HG03575 (cell line): ENCODE measurements at regions not wholly inside any gene's neighbourhood (a gene's known extent, or its start where the extent isn't known, plus 50 kb on each side); places are given as distances from the start of the nearest gene placed in this dataset.
"Not testable (repeated sequence)": the region's sequence is repeated elsewhere in the genome, so short reads cannot be mapped to it uniquely, and the experiment has no call there.

Experiments
- ATAC-seq: cut with Tn5 transposase; IDR thresholded peaks from one replicate; pipeline ENCODE4 v1.9.1; 2021; ENCODE audit not compliant: unreplicated experiment, insufficient number of reproducible peaks, low FRiP score; ENCODE audit errors: extremely low read depth

DNA sequence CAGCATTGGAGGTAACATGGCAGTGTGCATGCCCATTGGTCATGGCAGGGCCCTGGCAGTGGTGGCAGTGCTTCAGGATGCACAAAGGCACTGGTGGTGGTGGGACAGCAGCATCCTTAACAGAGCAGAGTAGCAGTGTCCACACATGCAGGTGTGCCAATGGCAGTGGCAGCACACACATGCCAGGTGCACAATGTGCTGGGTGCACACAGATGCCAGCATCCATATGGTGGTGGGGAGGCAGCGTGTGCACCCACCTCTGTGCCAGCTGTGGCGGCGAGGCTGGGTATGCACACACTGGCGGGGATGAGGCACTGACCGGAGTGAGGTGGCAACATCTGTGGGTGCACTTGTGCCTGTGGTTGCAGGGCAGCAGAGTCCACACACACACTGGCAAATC, 150.6 kb downstream of the SI start:
- ATAC-seq: no peak

DNA sequence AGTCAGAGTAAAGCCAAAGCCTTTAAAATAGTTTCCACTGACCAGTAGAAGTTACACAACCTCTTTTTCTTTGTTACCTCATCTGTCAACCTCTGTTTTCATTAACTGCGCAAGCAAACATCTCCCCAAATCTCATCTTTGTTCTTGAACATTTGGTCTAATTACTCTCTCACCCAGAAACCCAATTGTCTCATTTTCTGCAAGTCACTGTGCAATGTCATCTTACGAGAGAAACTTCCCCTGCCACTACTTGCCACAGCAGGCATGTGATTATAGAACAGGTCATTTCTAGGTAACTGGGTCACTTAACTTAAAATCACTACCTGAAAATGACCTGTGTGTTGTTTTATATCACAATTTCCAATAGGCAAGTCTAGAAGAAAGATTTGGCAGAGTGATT, 159.4 kb downstream of the SI start:
- ATAC-seq: no peak

DNA sequence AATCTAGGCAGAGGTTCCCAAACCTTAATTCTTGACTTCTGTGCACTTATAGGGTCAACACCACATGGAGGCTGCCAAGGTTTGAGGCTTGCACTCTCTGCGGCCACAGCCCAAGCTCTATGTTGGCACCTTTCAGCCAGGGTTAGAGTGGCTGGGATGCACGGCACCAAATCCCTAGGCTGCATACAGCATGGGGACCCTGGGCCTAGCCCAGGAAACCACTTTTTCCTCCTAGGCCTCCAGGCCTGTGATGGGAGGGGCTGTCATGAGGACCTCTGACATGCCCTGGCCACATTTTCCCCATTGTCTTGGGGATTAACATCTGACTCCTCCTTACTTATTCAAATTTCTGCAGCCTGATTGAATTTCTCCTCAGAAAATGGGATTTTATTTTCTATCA, 165.4 kb downstream of the SI start:
- no peak for ATAC-seq

DNA sequence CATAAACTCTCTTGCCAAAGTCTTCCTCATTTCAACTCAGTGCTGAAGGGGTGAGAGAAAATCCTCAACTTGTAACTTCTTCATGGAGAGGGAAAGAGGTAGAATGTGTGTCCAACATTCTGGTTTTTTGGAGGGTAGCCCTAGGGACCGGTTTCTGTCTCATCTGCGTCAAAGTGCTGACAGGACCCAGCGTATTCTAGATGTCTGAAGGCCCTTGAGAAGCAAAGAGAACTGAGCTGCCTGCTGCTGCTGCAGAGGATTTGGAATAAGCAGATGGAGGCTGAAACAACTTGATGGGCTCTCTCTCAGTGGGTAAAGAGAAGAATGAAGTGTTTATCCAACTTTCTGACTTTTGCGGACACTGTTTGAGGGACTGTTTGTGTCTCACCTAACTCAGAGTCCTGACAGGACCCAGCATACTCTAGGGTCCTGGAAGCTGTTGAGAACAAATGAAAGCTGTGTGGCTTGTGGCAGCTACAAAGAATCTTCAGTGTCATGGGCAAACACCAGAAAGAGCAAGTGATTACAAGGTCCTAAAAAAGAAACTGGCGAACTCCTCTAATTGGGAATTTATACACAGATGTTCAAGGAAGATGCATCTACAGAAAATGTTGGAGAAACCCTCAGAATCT, 174.4 kb downstream of the SI start:
- no peak for ATAC-seq

DNA sequence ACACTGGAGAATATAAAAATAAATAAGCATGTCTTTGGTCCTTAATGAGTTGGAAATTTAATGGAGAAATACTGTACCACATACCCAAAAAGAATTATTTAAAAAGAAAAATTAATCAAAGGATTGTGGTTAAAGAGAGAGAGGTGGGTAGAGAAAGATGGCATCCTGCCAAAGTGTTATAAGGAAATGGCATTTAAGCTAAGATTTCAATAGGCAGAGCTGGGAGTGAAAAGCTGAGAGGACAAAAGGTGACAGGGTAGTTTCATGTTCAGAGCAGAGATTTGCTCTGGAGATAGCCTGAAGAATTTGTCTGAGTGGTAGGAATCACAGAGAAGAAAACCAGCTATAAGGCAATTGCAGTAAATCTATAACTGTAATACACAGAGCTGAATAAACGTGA, 181.0 kb downstream of the SI start:
- no peak for ATAC-seq

DNA sequence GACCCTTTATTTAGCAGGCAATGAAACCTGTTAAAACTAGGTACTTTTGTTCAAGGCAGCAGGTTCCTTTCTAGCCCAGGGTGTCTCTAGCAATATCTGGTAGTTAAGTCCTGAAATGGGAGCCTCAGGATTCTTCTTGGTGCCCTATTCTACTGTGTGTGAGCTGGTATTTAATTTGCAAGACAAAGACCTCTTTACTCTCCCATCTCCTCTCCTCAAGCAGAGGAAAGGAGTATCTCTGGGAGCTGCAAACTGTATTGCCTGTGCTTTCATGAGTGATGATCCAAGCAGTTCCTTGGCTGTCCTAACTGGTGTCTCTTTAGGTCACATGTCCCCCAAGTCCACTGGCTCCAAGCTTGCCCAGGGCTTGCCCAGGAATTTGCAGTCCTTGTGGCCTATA, 188.2 kb downstream of the SI start:
- no peak for ATAC-seq

DNA sequence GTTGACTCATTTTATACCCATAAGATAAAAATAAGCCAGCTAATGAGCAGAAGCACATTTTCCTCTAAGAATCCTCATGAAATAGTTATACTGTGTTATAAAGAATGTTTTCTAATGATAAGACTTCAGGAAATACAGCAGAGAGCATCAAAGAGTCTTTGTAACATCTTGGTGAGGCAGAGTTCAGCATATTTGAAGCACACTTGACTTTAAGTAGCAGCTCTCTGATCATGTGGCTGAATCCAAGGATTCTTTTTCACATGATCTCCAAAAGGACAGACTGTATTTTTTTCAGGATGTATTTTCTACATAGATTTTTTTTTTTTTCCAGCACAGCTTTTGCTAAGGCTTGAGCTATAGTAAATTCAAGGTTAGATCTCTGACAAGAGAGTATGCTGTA, 195.1 kb downstream of the SI start:
- no peak for ATAC-seq

DNA sequence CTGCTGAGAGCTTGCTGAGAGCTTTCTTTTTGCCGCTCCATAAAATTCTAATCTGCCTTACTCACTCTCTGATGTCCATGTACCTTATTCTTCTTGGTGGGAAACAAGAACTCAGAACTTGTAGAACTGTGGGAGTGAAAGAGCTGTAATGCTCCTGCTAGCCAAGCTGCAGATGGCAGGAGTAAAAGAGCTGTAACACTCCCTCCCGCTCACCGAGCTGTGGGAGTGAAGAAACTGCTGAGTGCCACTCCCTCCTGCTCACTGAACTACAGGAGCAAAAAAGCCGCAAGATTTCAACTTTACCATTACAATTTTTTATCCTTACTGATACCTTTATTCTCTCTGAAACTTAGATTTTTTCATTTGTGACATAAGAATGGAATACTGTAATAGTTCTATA, 199.1 kb downstream of the SI start:
- no peak for ATAC-seq

DNA sequence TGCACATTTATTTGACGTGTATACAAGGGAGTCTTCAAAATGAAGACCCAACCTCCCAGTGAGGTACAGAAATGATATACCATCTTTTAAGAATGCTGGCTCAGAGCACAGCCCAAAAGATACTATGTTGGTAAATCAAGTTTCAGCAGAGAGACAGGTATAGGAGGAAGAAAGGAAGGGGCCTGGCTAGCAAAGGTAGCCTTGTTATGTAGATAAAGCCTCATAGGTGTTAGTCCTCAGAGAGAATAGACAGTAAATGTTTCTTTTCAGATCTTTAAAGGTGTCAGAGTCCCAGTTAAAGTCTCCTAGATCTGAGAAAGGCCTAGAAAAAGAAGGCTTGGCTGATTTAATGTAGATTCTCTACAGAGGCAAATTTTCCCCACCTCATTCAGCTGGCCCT, 213.8 kb downstream of the SI start:
- no peak for ATAC-seq

DNA sequence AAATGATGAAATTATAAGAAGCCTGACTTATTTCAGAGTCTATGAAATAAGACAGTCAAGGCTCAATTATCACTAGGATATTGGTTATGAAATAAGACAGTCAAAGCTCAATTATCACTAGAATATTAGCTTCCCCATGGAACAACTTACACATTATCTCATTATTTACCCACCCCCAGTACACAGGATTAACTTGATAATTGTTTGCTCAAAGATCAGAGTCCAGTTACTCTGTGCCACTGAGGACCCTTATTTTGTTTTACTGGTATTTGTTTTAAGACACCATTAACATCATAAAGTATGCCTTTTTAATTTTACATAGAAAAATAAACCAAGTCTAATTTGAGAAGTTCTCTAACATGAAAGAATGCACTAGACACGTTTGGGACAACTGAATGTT, 225.4 kb downstream of the SI start:
- no peak for ATAC-seq

DNA sequence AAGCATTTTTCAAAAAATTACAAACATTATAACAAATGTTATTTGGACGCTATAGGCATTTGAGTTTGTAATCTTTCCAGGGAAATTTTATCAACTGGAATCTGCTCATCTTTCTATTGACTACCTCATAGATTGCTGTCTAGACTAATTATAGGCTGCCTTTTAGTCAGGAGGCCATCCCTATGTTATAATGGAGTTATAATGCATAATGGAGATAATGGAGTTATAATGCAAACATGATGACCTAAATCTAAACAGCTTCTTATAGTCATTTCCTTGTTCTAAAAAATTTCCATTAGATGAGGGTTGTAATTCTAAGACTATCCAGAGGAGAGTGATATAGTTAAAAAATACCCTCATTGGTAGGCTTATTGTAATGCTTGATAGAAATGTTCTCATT, 226.4 kb downstream of the SI start:
- ATAC-seq: no peak

DNA sequence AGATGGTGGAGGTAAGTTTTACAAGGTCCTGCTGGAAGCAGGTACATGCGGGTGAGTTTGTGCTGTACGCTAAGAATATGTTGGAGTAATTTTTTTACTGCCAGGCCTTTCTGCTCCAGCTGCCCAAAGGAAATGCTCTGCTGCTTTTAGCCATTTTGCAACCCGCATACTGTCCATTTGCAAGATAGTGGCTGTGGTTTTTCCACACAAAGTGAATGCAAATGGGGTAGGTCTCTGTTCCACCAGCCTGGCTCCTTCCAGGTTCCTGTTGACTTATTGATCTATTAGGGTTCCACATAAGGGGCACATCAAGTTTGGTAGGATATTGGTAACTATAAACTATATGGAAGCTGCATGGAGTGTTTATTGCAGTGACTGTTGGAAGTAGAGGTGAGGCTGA, 227.1 kb downstream of the SI start:
- ATAC-seq: no peak

DNA sequence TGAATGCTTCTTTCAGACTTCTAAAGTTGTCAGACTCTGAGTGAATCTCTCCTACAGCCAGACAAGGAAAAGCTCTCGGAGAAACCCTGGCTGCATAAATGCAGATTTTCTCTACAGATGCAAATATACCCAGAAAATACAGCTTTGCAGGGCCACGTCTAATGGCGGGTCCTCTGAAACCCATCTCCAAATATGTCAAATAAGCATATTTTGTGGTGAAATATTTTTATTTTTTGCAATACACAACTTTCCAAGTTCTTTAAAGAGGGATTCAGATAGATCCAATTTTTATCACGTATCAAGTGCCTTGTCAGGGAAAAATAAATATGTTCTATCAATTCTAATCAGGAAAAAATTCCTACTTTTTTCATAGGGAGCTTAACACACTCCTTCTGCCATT, 229.4 kb downstream of the SI start:
- no peak for ATAC-seq

DNA sequence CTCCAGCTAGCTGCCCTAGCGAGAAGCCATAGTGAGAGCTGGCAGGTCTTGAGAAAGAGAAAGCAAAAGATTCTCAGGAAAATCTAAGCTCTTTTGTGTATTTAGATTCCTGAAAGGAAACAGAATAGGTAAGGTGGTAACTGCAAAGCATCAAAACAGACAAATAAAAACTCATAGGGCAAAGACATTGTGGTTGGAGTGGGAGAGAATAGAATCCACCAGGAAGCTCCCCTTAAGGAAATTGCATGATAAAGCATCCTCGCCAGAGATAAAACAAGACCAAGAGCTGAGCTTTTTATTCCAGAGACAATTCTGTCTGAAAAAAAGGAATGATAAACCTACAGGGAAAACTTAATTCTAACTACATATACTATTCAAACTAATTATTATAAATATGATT, 232.6 kb downstream of the SI start:
- ATAC-seq: no peak

DNA sequence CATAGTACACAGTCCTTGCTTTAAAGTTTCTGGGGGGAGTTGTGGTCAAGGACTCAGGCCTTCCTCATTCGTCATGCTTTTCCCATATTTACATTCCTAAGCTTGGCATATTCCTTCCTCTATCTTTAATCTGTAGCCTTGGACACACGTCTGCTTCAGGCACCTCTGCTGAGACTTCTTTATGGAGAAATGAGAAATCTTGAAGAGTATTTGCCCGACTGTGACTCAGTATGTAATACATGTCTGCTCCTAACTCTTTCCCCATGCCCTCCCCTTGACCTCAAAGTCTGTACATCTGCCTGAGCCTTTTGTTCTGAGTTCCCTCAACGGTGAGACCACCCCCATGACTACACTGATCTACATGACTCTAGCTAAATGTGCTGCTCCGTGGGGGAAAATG, 246.1 kb downstream of the SI start:
- ATAC-seq: no peak

DNA sequence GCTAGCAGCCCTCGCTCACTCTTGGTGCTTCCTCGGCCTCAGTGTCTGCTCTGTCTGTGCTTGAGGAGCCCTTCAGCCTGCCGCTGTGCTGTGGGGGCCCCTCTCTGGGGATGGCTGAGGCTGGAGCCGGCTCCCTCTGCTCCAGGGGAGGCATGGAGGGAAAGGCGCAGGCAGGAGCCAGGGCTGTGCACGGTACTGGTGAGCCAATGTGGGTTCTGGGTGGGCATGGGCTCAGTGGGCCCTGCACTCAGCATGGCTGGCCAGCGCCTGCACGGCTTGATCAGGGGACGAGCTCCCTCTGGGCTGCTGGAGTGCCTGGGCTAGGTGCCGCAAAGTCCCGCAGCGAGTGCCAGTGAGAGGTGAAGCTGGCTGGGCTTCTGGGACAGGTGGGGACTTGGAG, 260.0 kb downstream of the SI start:
- ATAC-seq: no peak

DNA sequence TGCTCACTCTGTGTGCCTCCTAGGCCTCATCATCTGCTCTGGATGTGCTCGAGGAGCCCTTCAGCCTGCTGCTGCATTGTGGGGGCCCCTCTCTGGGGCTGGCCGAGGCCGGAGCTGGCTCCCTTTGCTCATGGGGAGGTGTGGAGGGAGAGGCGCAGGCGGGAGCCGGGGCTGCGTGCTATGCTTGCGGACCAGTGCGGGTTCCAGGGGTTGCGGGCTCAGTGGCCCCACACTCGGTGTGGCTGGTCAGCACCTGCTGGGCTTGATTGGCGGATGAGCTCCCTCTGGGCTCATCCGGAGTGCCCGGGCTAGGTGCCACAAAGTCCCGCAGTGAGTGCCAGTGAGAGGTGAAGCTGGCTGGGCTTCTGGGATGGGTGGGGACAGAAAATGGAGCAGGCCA, 264.2 kb downstream of the SI start:
- no peak for ATAC-seq

DNA sequence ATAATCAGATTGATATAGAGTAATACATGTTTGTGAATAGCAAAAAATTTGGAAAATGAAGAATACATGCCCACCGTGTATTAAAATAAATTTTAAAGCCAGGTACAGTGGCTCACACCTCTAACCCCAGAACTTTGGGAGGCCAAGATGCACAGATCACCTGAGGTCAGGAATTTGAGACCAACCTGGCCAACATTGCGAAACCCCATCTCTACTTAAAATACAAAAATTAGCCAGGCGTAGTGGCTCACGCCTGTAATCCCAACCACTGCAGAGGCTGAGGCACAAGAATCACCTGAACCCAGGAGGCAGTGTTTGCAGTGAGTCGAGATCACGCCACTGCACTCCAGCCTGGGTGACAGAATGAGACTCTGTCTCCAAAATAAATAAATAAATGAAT, 266.3 kb downstream of the SI start:
- no peak for ATAC-seq

DNA sequence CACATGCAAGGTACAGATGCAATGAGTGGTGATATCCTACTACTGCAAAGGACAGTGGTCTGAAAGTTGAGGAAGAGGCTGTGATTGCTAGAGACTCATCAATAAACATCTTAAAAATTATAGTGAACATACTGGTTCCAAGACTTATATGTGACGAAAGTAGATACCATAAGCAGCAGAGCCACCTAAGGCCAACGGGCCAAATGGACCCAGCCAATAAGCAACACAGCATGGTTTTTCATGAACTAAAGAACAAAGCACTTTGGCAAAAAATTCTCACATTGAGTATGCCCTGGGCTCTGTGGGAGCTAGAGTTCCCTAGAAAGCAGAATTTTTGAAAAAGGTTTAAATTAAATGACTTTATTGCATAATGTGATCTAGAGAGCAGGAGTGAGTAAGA, 272.1 kb downstream of the SI start:
- ATAC-seq: no peak

DNA sequence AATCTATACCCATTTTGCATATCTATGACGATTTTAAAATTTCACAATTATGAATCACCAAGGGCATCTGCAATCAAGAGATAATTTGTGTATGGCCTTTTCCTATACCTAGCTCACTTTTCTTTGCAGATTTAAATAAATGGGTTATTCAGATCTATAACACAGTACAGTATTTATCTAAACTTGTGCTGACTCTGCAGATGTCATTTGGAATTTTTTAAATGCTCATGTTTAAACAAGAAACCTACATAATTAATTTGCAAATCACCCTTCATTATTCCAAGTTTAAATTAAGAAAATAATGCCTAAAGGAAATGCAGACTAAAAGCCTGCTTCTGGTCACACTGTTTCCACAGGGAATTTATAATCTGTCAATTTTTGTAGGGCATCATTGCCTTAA, 284.2 kb downstream of the SI start:
- no peak for ATAC-seq

DNA sequence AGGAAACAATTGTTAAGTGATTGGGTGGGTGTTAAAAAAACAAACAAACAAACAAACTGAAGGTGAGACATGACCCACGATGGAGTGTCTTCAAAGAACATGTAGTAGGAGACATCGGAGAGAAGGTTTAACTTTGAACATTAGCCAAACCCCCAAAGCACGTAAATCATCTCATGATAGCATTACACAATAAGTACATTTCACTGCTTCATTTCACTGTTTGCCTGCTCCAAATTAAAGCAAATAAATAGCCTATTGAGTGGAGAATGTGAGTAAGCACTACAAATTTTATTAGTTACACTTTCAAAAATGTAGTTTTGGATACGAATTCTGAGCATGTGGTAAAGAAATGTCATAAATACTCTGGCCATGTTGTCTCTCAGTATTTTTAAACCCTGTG, 287.0 kb downstream of the SI start:
- ATAC-seq: no peak

DNA sequence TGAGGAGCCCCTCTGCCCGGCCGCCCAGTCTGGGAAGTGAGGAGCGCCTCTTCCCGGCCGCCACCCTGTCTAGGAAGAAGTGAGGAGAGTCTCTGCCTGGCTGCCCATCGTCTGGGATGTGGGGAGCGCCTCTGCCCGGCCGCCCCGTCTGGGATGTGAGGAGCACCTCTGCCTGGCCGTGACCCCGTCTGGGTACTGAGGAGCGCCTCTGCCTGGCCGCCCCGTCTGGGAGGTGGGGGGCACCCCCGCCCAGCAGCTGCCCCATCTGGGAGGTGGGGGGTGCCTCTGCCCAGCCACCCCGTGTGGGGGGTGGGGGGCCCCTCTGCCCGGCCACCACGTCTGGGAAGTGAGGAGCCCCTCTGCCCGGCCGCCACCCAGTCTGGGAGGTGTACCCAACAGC, 293.9 kb downstream of the SI start:
- not testable (repeated sequence) for ATAC-seq
